ENCODE measurements at regions not wholly inside any gene's neighbourhood (a gene's known extent, or its start where the extent isn't known, plus 50 kb on each side); places are given as distances from the start of the nearest gene placed in this dataset.

DNA sequence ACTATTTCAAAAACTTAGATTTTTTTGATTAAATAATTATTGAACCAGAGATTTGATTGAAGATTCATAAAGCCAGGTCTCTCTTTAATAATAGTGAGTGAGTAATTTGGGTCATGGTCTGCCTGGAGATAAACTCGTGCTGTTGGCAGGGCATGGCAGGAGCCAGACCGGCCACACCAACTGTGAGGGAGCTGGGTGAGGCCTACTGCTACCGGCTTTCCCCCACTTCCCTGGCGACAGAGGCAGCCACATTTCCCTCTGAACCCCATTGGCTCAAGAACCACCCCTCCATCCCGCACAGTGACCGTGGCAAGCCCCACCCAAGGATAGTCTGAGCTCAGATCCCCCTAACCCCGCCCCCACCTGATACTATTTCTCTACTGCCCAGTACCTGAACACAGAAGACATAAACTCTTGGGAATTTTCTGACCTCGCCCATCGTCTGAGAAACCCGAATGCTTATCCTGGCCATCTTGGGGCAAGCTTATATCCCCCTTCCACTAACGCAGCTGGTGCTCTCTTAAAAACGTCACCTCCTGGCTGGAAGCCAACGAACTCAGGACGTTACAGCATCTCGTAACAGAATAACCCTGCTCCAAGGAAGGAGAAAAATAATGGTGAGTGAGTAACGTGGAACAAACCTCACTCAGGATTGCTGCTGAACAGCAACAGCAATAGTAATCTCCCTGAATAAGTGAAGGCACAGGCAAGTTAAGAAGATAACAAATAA lies 627.6 kb upstream of the PCDH9 start:
- Histone ChIP-seq H3K36me3 (ENCODE audit: insufficient read depth, low read depth, low read length) (no peaks in the 10 kb centered on the region), H3K9me3 (ENCODE audit: insufficient read depth, low read depth, low read length) (no peaks in the 10 kb centered on the region; the same call in 1 of the 2 replicates), H3K4me3 (ENCODE audit: low read length) (no peak overlapping the region), H3K9ac (ENCODE audit: low read depth, low read length) (no peak overlapping the region), H3K27ac (ENCODE audit: low read length) (no peak overlapping the region), H3K4me1 (ENCODE audit: insufficient read depth, low read length) (peaks cover 5% of the 10 kb centered on the region; the same call in 1 of the 2 replicates), H3K27me3 (ENCODE audit: insufficient read depth, low read length) (no peaks in the 10 kb centered on the region)

DNA sequence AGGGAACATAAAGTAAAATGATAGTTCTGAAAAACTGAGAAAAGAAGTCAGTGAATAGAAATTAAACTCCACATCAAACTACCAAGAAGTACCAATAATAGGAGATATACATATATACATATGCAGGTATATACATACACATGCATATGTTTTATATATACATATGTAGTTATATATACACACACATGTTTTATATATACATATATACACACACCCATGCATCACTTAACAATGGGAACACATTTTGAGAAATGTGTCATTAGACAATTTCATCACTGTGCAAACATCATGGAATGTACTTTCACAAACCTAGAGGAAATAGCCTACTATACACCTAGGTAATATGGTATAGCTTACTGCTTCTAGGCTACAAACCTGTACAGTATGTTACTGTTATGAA lies 626.8 kb upstream of the PCDH9 start:
- H3K27me3 ChIP-seq (ENCODE audit: insufficient read depth, low read length), result no peaks in the 10 kb centered on the region
- H3K4me1 ChIP-seq (ENCODE audit: insufficient read depth, low read length), result peaks cover 5% of the 10 kb centered on the region; the same call in 1 of the 2 replicates
- H3K4me3 ChIP-seq (ENCODE audit: low read length), result no peak overlapping the region
- H3K27ac ChIP-seq (ENCODE audit: low read length), result no peak overlapping the region
- H3K36me3 ChIP-seq (ENCODE audit: insufficient read depth, low read depth, low read length), result no peaks in the 10 kb centered on the region
- no peak overlapping the region for H3K9ac ChIP-seq (ENCODE audit: low read depth, low read length)
- no peaks in the 10 kb centered on the region for H3K9me3 ChIP-seq (ENCODE audit: insufficient read depth, low read depth, low read length)

DNA sequence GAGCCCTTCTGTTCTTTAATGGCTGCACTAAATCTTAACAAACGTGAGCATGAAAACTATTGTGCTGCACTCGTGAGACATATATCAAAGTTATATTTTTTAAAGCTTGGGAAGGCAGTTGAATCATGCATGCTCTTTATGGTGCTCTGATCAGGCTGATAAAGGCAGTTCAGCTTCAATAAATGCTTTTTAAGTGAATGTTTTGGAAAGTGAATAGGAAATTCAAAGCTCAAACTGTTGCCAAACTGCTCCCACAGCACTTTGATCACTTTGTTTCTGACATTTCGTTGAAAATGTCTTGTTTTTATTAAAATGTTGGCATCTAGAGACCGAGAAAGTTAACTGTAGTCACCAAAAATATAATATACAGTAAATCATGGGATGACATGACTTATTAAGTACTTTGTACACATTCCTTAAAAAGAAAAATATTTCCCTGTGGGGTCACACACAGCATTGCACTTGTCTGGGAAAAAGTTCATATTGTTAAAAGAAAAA lies 625.7 kb upstream of the PCDH9 start:
- no peak overlapping the region for H3K4me3 ChIP-seq (ENCODE audit: low read length)
- no peaks in the 10 kb centered on the region for H3K36me3 ChIP-seq (ENCODE audit: insufficient read depth, low read depth, low read length)
- H3K9me3 ChIP-seq (ENCODE audit: insufficient read depth, low read depth, low read length), result no peaks in the 10 kb centered on the region
- no peak overlapping the region for H3K9ac ChIP-seq (ENCODE audit: low read depth, low read length)
- peaks cover 5% of the 10 kb centered on the region; the same call in 1 of the 2 replicates for H3K4me1 ChIP-seq (ENCODE audit: insufficient read depth, low read length)
- no peak overlapping the region for H3K27ac ChIP-seq (ENCODE audit: low read length)
- H3K27me3 ChIP-seq (ENCODE audit: insufficient read depth, low read length), result no peaks in the 10 kb centered on the region

DNA sequence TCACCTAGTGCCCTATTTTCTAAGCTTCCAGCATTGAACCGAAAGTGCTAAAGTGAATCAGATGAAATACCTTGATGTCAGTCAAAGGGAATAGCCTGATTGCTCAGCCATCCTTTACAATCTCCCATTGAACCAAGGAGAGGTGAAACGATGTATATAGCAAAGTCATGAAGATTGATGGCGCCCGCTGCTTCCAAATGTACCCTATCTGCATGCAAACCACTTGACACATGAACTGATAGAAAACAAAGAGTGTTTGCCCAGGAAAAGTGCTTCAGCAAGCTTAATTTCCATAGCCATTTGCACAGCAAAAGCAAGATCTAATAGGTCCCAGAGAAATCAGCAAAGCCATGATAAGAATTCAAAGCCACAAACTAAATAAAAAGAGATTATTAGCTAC lies 624.9 kb upstream of the PCDH9 start:
- Histone ChIP-seq H3K36me3 (ENCODE audit: insufficient read depth, low read depth, low read length) (no peaks in the 10 kb centered on the region), H3K9ac (ENCODE audit: low read depth, low read length) (no peak overlapping the region), H3K27me3 (ENCODE audit: insufficient read depth, low read length) (no peaks in the 10 kb centered on the region), H3K9me3 (ENCODE audit: insufficient read depth, low read depth, low read length) (no peaks in the 10 kb centered on the region), H3K27ac (ENCODE audit: low read length) (no peak overlapping the region), H3K4me1 (ENCODE audit: insufficient read depth, low read length) (0 out of 2 replicates have a peak, but pooled peaks cover under 1% of the 10 kb centered on the region), H3K4me3 (ENCODE audit: low read length) (no peak overlapping the region)

DNA sequence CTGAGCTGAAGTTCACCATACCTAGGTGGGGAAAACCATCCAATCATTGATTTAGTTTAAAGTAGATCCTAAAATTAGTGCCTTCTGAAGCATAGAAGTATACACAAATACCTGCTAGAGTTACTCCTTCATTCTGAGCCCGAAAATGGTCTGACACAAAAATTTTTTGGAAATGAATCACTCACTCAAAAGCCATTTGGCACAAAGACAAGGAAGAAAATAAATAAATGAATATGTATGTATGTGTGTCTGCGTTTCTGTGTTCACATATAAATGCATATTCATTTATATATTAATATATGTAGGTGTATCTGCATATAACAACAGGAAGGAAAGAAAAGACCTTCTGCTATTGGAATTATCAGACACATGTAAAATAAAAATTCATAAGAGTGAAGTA lies 614.4 kb upstream of the PCDH9 start:
- no peaks in the 10 kb centered on the region for H3K9me3 ChIP-seq (ENCODE audit: insufficient read depth, low read depth, low read length)
- no peak overlapping the region for H3K4me3 ChIP-seq (ENCODE audit: low read length)
- H3K36me3 ChIP-seq (ENCODE audit: insufficient read depth, low read depth, low read length), result no peaks in the 10 kb centered on the region
- H3K27me3 ChIP-seq (ENCODE audit: insufficient read depth, low read length), result no peaks in the 10 kb centered on the region
- no peak overlapping the region for H3K9ac ChIP-seq (ENCODE audit: low read depth, low read length)
- no peaks in the 10 kb centered on the region for H3K4me1 ChIP-seq (ENCODE audit: insufficient read depth, low read length)
- H3K27ac ChIP-seq (ENCODE audit: low read length), result no peak overlapping the region

DNA sequence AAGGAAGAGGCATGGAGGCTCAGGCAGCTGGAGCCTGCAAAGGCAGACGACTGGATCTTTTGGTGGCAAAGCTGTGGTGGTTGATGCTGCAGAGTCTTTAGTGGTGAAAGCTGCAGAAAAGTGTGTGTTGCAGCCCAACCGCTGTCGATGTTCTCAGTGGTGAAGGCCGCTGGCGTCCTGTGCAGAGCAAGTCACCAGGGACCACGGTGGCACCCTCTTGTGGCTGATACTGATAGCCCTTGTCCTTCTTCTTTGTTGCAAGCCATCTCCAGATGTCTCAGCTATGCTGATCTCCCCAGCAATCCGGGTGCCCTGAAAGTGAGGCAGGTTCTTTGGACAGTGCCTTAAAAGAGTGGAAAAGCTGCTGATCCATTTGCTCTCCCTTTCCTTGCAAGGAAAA lies 610.9 kb upstream of the PCDH9 start:
- Histone ChIP-seq H3K36me3 (ENCODE audit: insufficient read depth, low read depth, low read length) (no peaks in the 10 kb centered on the region), H3K4me3 (ENCODE audit: low read length) (no peak overlapping the region), H3K4me1 (ENCODE audit: insufficient read depth, low read length) (no peaks in the 10 kb centered on the region), H3K27me3 (ENCODE audit: insufficient read depth, low read length) (no peaks in the 10 kb centered on the region), H3K9me3 (ENCODE audit: insufficient read depth, low read depth, low read length) (no peaks in the 10 kb centered on the region), H3K27ac (ENCODE audit: low read length) (no peak overlapping the region), H3K9ac (ENCODE audit: low read depth, low read length) (no peak overlapping the region)

DNA sequence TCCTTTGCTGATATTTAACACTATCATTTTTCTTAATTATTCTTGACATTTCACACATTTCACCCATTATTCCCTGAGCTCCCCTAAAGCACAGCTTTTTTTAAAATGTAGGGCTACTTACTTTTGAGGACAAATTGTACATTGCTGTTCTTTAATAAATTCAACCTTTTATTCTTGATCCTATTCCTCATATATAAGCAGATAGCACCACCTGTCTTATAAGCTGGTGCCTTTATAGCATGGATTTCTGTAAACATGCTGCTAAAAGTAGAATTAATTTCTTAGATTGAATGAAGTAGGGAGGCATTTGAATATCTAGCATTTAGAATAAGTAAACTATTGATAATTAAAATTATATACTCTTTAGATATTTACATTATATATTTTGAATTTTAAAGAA lies 603.4 kb upstream of the PCDH9 start:
- Histone ChIP-seq H3K9me3 (ENCODE audit: insufficient read depth, low read depth, low read length) (no peaks in the 10 kb centered on the region), H3K27me3 (ENCODE audit: insufficient read depth, low read length) (no peaks in the 10 kb centered on the region), H3K4me1 (ENCODE audit: insufficient read depth, low read length) (no peaks in the 10 kb centered on the region), H3K27ac (ENCODE audit: low read length) (no peak overlapping the region), H3K4me3 (ENCODE audit: low read length) (no peak overlapping the region), H3K9ac (ENCODE audit: low read depth, low read length) (no peak overlapping the region), H3K36me3 (ENCODE audit: insufficient read depth, low read depth, low read length) (no peaks in the 10 kb centered on the region)

DNA sequence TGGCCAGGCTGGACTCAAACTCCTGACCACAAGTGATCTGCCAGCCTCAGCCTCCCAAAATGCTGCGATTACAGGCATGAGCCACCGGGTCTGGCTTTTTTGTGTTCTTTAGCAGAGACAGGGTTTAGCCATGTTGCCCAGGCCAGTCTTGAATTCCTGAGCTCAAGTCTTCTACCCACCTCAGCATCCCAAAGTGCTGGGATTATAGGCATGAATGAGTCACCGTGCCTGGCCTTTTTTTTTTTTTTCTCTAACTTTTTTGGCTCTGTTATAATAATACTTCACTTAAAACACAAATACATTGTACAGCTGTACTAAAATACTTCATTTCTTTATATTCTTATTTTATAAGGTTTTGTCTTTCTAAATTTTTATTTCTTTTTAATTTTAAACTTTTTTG lies 599.5 kb upstream of the PCDH9 start:
- H3K36me3 ChIP-seq (ENCODE audit: insufficient read depth, low read depth, low read length), result no peaks in the 10 kb centered on the region
- H3K4me1 ChIP-seq (ENCODE audit: insufficient read depth, low read length), result no peaks in the 10 kb centered on the region
- no peaks in the 10 kb centered on the region for H3K9me3 ChIP-seq (ENCODE audit: insufficient read depth, low read depth, low read length)
- no peak overlapping the region for H3K4me3 ChIP-seq (ENCODE audit: low read length)
- no peak overlapping the region for H3K9ac ChIP-seq (ENCODE audit: low read depth, low read length)
- H3K27ac ChIP-seq (ENCODE audit: low read length), result no peak overlapping the region
- no peaks in the 10 kb centered on the region for H3K27me3 ChIP-seq (ENCODE audit: insufficient read depth, low read length)

DNA sequence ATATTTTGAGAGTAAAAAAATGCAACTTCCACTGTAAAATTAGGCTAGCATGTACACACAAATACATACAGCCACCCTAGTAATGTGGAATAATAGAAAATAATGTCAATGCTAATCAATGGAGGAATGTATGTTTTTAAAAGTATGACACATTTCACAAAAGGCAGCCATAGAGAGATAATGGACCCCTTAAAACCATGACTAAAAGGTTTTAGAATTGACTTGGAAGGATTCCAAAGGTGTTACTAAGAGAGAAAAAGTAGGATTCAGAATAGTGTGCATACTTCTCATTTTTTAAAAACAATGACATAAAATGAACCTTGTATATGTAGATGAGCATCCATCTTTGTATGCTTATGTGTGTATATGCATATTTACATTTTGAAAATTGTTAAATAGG lies 597.9 kb upstream of the PCDH9 start:
- no peaks in the 10 kb centered on the region for H3K9me3 ChIP-seq (ENCODE audit: insufficient read depth, low read depth, low read length)
- H3K4me3 ChIP-seq (ENCODE audit: low read length), result no peak overlapping the region
- H3K27me3 ChIP-seq (ENCODE audit: insufficient read depth, low read length), result no peaks in the 10 kb centered on the region
- H3K36me3 ChIP-seq (ENCODE audit: insufficient read depth, low read depth, low read length), result no peaks in the 10 kb centered on the region
- no peaks in the 10 kb centered on the region for H3K4me1 ChIP-seq (ENCODE audit: insufficient read depth, low read length)
- no peak overlapping the region for H3K27ac ChIP-seq (ENCODE audit: low read length)
- no peak overlapping the region for H3K9ac ChIP-seq (ENCODE audit: low read depth, low read length)

DNA sequence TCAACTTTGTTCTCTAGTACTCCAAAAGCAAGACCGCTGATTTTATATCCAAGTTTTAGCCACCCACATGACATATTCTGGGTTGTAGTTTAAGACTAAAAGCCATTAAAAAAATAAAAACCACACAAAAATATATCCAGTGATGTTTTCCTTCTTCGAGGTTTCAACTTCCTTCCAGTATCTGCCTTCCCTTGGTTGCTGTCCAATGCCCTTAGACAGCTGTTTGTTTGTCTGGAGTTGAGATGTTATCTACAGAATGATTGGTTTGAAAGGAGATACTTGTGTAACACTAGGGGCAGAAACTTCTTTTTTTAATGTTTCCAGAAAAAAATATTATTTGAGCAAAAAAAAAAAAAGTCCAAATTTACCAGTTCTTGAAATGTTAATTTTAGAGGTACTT lies 591.5 kb upstream of the PCDH9 start:
- no peaks in the 10 kb centered on the region for H3K36me3 ChIP-seq (ENCODE audit: insufficient read depth, low read depth, low read length)
- no peaks in the 10 kb centered on the region for H3K9me3 ChIP-seq (ENCODE audit: insufficient read depth, low read depth, low read length)
- no peaks in the 10 kb centered on the region for H3K4me1 ChIP-seq (ENCODE audit: insufficient read depth, low read length)
- H3K27me3 ChIP-seq (ENCODE audit: insufficient read depth, low read length), result no peaks in the 10 kb centered on the region
- H3K4me3 ChIP-seq (ENCODE audit: low read length), result no peak overlapping the region
- no peak overlapping the region for H3K27ac ChIP-seq (ENCODE audit: low read length)
- no peak overlapping the region for H3K9ac ChIP-seq (ENCODE audit: low read depth, low read length)

DNA sequence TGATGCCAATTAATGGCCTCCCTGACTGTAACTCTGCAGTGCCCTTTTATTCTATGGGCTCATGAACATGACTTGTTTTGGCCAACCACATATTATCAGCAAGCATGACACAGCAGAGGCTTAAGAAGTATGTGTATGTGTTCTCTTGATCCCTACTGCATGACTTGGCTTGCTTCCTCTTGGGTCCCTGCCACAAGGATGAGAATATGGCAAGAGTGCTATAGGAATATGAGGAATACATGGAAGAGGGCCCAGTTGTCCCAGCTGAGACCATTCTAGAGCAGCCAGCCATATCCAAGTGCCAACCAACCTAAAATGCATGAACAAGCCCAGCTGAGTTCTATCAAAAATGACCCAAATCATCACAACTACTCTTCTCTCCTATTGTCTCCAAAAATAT lies 576.7 kb upstream of the PCDH9 start:
- no peaks in the 10 kb centered on the region for H3K36me3 ChIP-seq (ENCODE audit: insufficient read depth, low read depth, low read length)
- H3K4me1 ChIP-seq (ENCODE audit: insufficient read depth, low read length), result peaks cover 2% of the 10 kb centered on the region; the same call in 1 of the 2 replicates
- H3K4me3 ChIP-seq (ENCODE audit: low read length), result no peak overlapping the region
- H3K27ac ChIP-seq (ENCODE audit: low read length), result no peak overlapping the region
- no peak overlapping the region for H3K9ac ChIP-seq (ENCODE audit: low read depth, low read length)
- H3K27me3 ChIP-seq (ENCODE audit: insufficient read depth, low read length), result no peaks in the 10 kb centered on the region
- no peaks in the 10 kb centered on the region for H3K9me3 ChIP-seq (ENCODE audit: insufficient read depth, low read depth, low read length)

DNA sequence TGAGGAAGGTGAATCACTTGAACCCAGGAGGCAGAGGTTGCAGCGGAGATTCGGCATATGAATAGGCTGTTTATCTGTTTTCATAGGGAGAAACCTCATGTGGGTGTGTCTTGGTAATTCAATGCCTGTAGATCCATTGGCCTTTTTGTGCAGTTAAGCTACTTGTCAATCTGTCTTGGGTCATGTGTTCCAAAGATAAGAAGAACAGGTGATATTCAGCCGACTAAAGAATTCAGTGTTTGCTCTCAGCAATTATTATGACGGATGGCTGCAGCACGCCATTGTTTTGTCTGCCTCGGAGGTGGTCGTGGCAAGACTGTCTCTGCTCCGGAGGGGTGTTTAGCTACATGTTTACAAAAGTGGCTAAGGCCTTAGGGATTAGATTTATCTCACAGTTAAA lies 573.0 kb upstream of the PCDH9 start:
- Histone ChIP-seq H3K4me3 (ENCODE audit: low read length) (no peak overlapping the region), H3K36me3 (ENCODE audit: insufficient read depth, low read depth, low read length) (no peaks in the 10 kb centered on the region), H3K4me1 (ENCODE audit: insufficient read depth, low read length) (peaks cover 5% of the 10 kb centered on the region; the same call in 1 of the 2 replicates), H3K9me3 (ENCODE audit: insufficient read depth, low read depth, low read length) (no peaks in the 10 kb centered on the region), H3K27me3 (ENCODE audit: insufficient read depth, low read length) (no peaks in the 10 kb centered on the region), H3K9ac (ENCODE audit: low read depth, low read length) (no peak overlapping the region), H3K27ac (ENCODE audit: low read length) (no peak overlapping the region)
